HCT116 (cell line): ENCODE measurements at regions not wholly inside any gene's neighbourhood (a gene's known extent, or its start where the extent isn't known, plus 50 kb on each side); places are given as distances from the start of the nearest gene placed in this dataset.

Experiments
- ATAC-seq: fragments of 200-7000 bp; cut with Tn5 transposase; 2 replicates; pipeline ENCODE4 v1.9.1; 2020; ENCODE audit warnings: mild to moderate bottlenecking, moderate library complexity
- BruUV-seq: library from RNA; stranded (reverse); fragments of 400-500 nt; replicated peaks from 2 replicates; lab custom pipeline; 2021; lab: Mats Ljungman, UMichigan
- CTCF ChIA-PET: fragments of 300-600 bp; sonication (Branson Sonifier 250); formaldehyde crosslinking; loops from one replicate; lab custom pipeline; 2021; ENCODE audit warnings: antibody characterized with exemption; lab: Charles Lee
- POLR2A ChIA-PET: fragments of 300-600, 350-600 bp; sonication (Branson Sonifier 250); formaldehyde crosslinking; loops from one replicate; lab custom pipeline; 2021; ENCODE audit warnings: antibody characterized with exemption; lab: Charles Lee
- RAD21 ChIA-PET, 2 experiments: fragments of 300-600 bp; sonication (Branson Sonifier 250); formaldehyde crosslinking; loops; one replicate each; lab custom pipeline; 2023; ENCODE audit warnings: low total read pairs in 2 of 2; ENCODE audit not compliant: uncharacterized antibody in 2 of 2, unreplicated experiment in 2 of 2, low non-redundant PET in 1 of 2; lab: Charles Lee
- DNase-seq: peaks from one replicate; pipeline ENCODE4 v3.0.0-alpha.2; 2010; ENCODE audit warnings: low read depth, low spot score
- H2AFZ ChIP-seq: fragments of 200-600 bp; shearing (Covaris generic), sonication (generic); 2 replicates; pipeline ENCODE4 v1.6.1; 2017; ENCODE audit warnings: low read depth, mixed run types, mixed read lengths, antibody characterized with exemption, low read length; ENCODE audit not compliant: poor library complexity, severe bottlenecking
- H3K27ac ChIP-seq: 2 replicates; pipeline ENCODE4 v1.5.1; 2012; ENCODE audit warnings: low read depth, low read length
- H3K27me3 ChIP-seq: fragments of 200-600 bp; sonication (generic); 2 replicates; pipeline ENCODE4 v1.6.1; 2016; ENCODE audit warnings: mixed run types, low read length, mixed read lengths; ENCODE audit not compliant: insufficient read depth
- H3K36me3 ChIP-seq, 2 experiments: fragments of 200-500 bp in 1 of 2; fragments of 200-600 bp in 1 of 2; sonication (Bioruptor generic) in 1 of 2; sonication (generic) in 1 of 2; 2 replicates each; pipeline versions ENCODE4 v1.5.1 to v1.6.1; 2014 to 2016; ENCODE audit warnings: low read length in 2 of 2, inconsistent platforms in 1 of 2, mixed read lengths in 1 of 2, mixed run types in 1 of 2; ENCODE audit not compliant: insufficient read depth in 2 of 2, control insufficient read depth in 1 of 2
- H3K4me1 ChIP-seq, 2 experiments: fragments of 200-600 bp in 1 of 2; sonication (generic) in 1 of 2; 2 replicates each; pipeline versions ENCODE4 v1.5.1 to v1.6.1; 2012 to 2017; ENCODE audit warnings: low read length in 2 of 2, inconsistent platforms in 1 of 2, mild to moderate bottlenecking in 1 of 2, mixed read lengths in 1 of 2, mixed run types in 1 of 2, moderate library complexity in 1 of 2; ENCODE audit not compliant: insufficient read depth in 2 of 2, control insufficient read depth in 1 of 2
- H3K4me2 ChIP-seq: fragments of 200-600 bp; sonication (generic); 2 replicates; pipeline ENCODE4 v1.6.1; 2017; ENCODE audit warnings: mixed run types, low read length, mixed read lengths
- H3K4me3 ChIP-seq, 2 experiments: fragments of 200-600 bp in 1 of 2; sonication (generic) in 1 of 2; replicated peaks in 1 of 2; 2 replicates each; pipeline ENCODE4 v1.5.1; 2011 to 2016; ENCODE audit warnings: low read length in 2 of 2, control low read depth in 1 of 2, low read depth in 1 of 2, mild to moderate bottlenecking in 1 of 2, mixed read lengths in 1 of 2, mixed run types in 1 of 2
- H3K79me2 ChIP-seq: fragments of 200-600 bp; sonication (generic); 2 replicates; pipeline ENCODE4 v1.6.1; 2017; ENCODE audit warnings: mild to moderate bottlenecking, mixed run types, low read length, moderate library complexity, mixed read lengths; ENCODE audit not compliant: insufficient read depth
- H3K9ac ChIP-seq: fragments of 200-600 bp; sonication (generic); 2 replicates; pipeline ENCODE4 v1.6.1; 2016; ENCODE audit warnings: low read length, mixed read lengths
- H3K9me2 ChIP-seq: fragments of 200-600 bp; sonication (generic), shearing (Covaris generic); 2 replicates; pipeline ENCODE4 v1.6.1; 2017; ENCODE audit warnings: mixed run types, mild to moderate bottlenecking, moderate library complexity; ENCODE audit not compliant: insufficient read depth
- H3K9me3 ChIP-seq, 2 experiments: fragments of 200-500 bp in 1 of 2; fragments of 200-600 bp in 1 of 2; sonication (Bioruptor generic) in 1 of 2; sonication (generic) in 1 of 2; 2 replicates each; pipeline ENCODE4 v1.6.1; 2014 to 2017; ENCODE audit warnings: low read length in 2 of 2, mixed read lengths in 2 of 2, inconsistent platforms in 1 of 2, low read depth in 1 of 2, mild to moderate bottlenecking in 1 of 2, mixed run types in 1 of 2, moderate library complexity in 1 of 2; ENCODE audit not compliant: control insufficient read depth in 1 of 2, insufficient read depth in 1 of 2
- H4K20me1 ChIP-seq: fragments of 200-600 bp; sonication (generic), shearing (Covaris generic); 2 replicates; pipeline ENCODE4 v1.6.1; 2017; ENCODE audit warnings: mixed run types, mild to moderate bottlenecking, moderate library complexity; ENCODE audit not compliant: insufficient read depth
- CTCF ChIP-seq, 3 experiments: fragments of 200-600 bp in 1 of 3; sonication (generic) in 1 of 3; IDR thresholded peaks in 2 of 3; conservative IDR thresholded peaks in 1 of 3; 2 replicates each; pipeline ENCODE4 v1.5.1; 2012 to 2017; ENCODE audit warnings: low read depth in 2 of 3, low read length in 2 of 3, antibody characterized with exemption in 1 of 3, borderline replicate concordance in 1 of 3, control low read depth in 1 of 3, mild to moderate bottlenecking in 1 of 3, mixed read lengths in 1 of 3, mixed run types in 1 of 3, moderate library complexity in 1 of 3; ENCODE audit not compliant: insufficient read depth in 1 of 3
- EGR1 ChIP-seq: IDR thresholded peaks from 2 replicates; pipeline ENCODE4 v1.6.1; 2012; ENCODE audit warnings: low read depth
- ELF1 ChIP-seq: IDR thresholded peaks from 2 replicates; pipeline ENCODE4 v1.6.1; 2012; ENCODE audit warnings: low read depth, borderline replicate concordance
- EZH2 ChIP-seq: fragments of 200-600 bp; sonication (generic); IDR thresholded peaks from 2 replicates; pipeline ENCODE4 v1.6.1; 2017; ENCODE audit warnings: antibody characterized with exemption, mixed run types
- JUND ChIP-seq: IDR thresholded peaks from 2 replicates; pipeline ENCODE4 v1.6.1; 2012
- MAX ChIP-seq: IDR thresholded peaks from 2 replicates; pipeline ENCODE4 v1.6.1; 2012
- RAD21 ChIP-seq: IDR thresholded peaks from 2 replicates; pipeline ENCODE4 v1.6.1; 2012; ENCODE audit warnings: low read depth, mild to moderate bottlenecking
- REST ChIP-seq: IDR thresholded peaks from 2 replicates; pipeline ENCODE4 v1.6.1; 2012; ENCODE audit warnings: low read depth
- SIN3A ChIP-seq: IDR thresholded peaks from 2 replicates; pipeline ENCODE4 v1.6.1; 2012; ENCODE audit warnings: low read depth
- SRF ChIP-seq: IDR thresholded peaks from 2 replicates; pipeline ENCODE4 v1.6.1; 2012; ENCODE audit warnings: low read depth
- TCF7L2 ChIP-seq: IDR thresholded peaks from 2 replicates; pipeline ENCODE4 v1.7.0; 2011; ENCODE audit warnings: borderline replicate concordance, inconsistent platforms; ENCODE audit not compliant: insufficient read depth, insufficient read length; ENCODE audit errors: extremely low read depth
- ZBTB33 ChIP-seq: IDR thresholded peaks from 2 replicates; pipeline ENCODE4 v1.6.1; 2011; ENCODE audit warnings: mild to moderate bottlenecking, low read length, moderate library complexity; ENCODE audit not compliant: insufficient replicate concordance; ENCODE audit errors: extremely low read depth
- ZNF274 ChIP-seq: fragments of 200-500 bp; sonication (Bioruptor generic); IDR thresholded peaks from 2 replicates; pipeline ENCODE4 v1.6.1; 2014; ENCODE audit warnings: mild to moderate bottlenecking, low read depth, low read length, inconsistent platforms
- intact Hi-C: fragments of 100-400 bp; cut with micrococcal nuclease; formaldehyde crosslinking; loops from 2 replicates; pipeline ENCODE4 v1.10.0; 2022

GRCh38 chr4:100056701-100057100 is 106.6 kb upstream of the H2AZ1 start:
- Histone ChIP-seq H4K20me1 (no peaks in the 10 kb centered on the region), H3K9me3 (no peaks in the 10 kb centered on the region), H3K79me2 (no peaks in the 10 kb centered on the region), H3K9me2 (no peaks in the 10 kb centered on the region), H3K4me1 (no peaks in the 10 kb centered on the region), H3K4me3 (no peak overlapping the region), H3K4me2 (no peak overlapping the region), H3K27ac (no peak overlapping the region), H3K9ac (no peak overlapping the region), H3K36me3 (no peaks in the 10 kb centered on the region), H2AFZ (no peak overlapping the region), H3K27me3 (no peaks in the 10 kb centered on the region)
- no TSS peak for BruUV-seq
- CTCF ChIA-PET: interaction anchor here (1.0 to 2.8 kb wide), 2 partner anchors 37 to 59 kb away, joined by 3 to 12 read pairs; no protein-coding TSS in a partner anchor
- ATAC-seq (no peak), DNase-seq (no peak)
- intact Hi-C loops: no loop called here
- TF ChIP-seq TCF7L2 (no peak), EGR1 (no peak), RAD21 (no peak), ZBTB33 (no peak), REST (no peak), CTCF (IDR thresholded peaks at IDR 0.05 in 2 of 3, conservative IDR thresholded peaks at IDR 0.05 in 1 of 3; ENCODE audit: borderline replicate concordance in 1 of 3, insufficient read depth in 1 of 3, low read depth in 2 of 3, low read length in 2 of 3) (no peak), EZH2 (no peak), MAX (no peak), SRF (no peak), JUND (no peak), ZNF274 (no peak), ELF1 (no peak), SIN3A (no peak)
- RAD21 ChIA-PET: no interaction called here
- POLR2A ChIA-PET: no interaction called here
